OCI-LY1 (cell line): ENCODE measurements at regions not wholly inside any gene's neighbourhood (a gene's known extent, or its start where the extent isn't known, plus 50 kb on each side); places are given as distances from the start of the nearest gene placed in this dataset.

ENCODE experiments used
- H2AFZ ChIP-seq: fragments of 200-600 bp; sonication (generic), shearing (Covaris generic); 2 replicates; pipeline ENCODE4 v1.6.0; 2014; ENCODE audit warnings: antibody characterized with exemption, mild to moderate bottlenecking, low read length
- H3F3A ChIP-seq: fragments of 200-600 bp; sonication (generic), shearing (Covaris generic); 2 replicates; pipeline ENCODE4 v1.6.0; 2014; ENCODE audit warnings: mild to moderate bottlenecking, antibody characterized with exemption, low read length, moderate library complexity; ENCODE audit not compliant: insufficient read depth
- H3K27ac ChIP-seq: fragments of 200-600 bp; sonication (generic); 2 replicates; pipeline ENCODE4 v1.5.1; 2014; ENCODE audit warnings: low read length, mixed run types, mild to moderate bottlenecking, low read depth; ENCODE audit not compliant: poor library complexity, severe bottlenecking
- H3K27me3 ChIP-seq: fragments of 200-600 bp; sonication (generic); 2 replicates; pipeline ENCODE4 v1.6.0; 2014; ENCODE audit warnings: antibody characterized with exemption, mild to moderate bottlenecking, low read length, moderate library complexity; ENCODE audit not compliant: insufficient read depth
- H3K36me3 ChIP-seq: fragments of 200-600 bp; sonication (generic); 2 replicates; pipeline ENCODE4 v1.6.1; 2014; ENCODE audit warnings: mild to moderate bottlenecking, antibody characterized with exemption, low read length, moderate library complexity, mixed read lengths; ENCODE audit not compliant: insufficient read depth
- H3K4me1 ChIP-seq: fragments of 200-600 bp; sonication (generic); 2 replicates; pipeline ENCODE4 v1.5.1; 2014; ENCODE audit warnings: mild to moderate bottlenecking, low read length, moderate library complexity; ENCODE audit not compliant: insufficient read depth, severe bottlenecking
- H3K4me2 ChIP-seq: fragments of 200-600 bp; sonication (generic), shearing (Covaris generic); 2 replicates; pipeline ENCODE4 v1.6.1; 2014; ENCODE audit warnings: low read length
- H3K4me3 ChIP-seq: fragments of 200-600 bp; sonication (generic); 2 replicates; pipeline ENCODE4 v1.5.1; 2014; ENCODE audit warnings: low read length, low read depth, mild to moderate bottlenecking, mixed read lengths; ENCODE audit not compliant: poor library complexity, severe bottlenecking
- H3K79me2 ChIP-seq: fragments of 200-600 bp; shearing (Covaris generic); 2 replicates; pipeline ENCODE4 v1.6.1; 2016; ENCODE audit warnings: mixed run types, low read length, mixed read lengths; ENCODE audit not compliant: insufficient read depth
- H3K9ac ChIP-seq: fragments of 200-600 bp; sonication (generic), shearing (Covaris generic); 2 replicates; pipeline ENCODE4 v1.6.1; 2014; ENCODE audit warnings: mild to moderate bottlenecking, low read length, mixed read lengths
- H3K9me2 ChIP-seq: fragments of 200-600 bp; sonication (generic), shearing (Covaris generic); 2 replicates; pipeline ENCODE4 v1.6.1; 2014; ENCODE audit warnings: low read depth, mild to moderate bottlenecking, low read length, mixed read lengths
- H3K9me3 ChIP-seq: fragments of 200-600 bp; shearing (Covaris generic); 2 replicates; pipeline ENCODE4 v1.6.1; 2014; ENCODE audit warnings: low read length, mixed read lengths
- H4K20me1 ChIP-seq: fragments of 200-600 bp; sonication (generic), shearing (Covaris generic); 2 replicates; pipeline ENCODE4 v1.6.0; 2016; ENCODE audit warnings: mild to moderate bottlenecking, low read length; ENCODE audit not compliant: insufficient read depth
- EZH2 ChIP-seq: fragments of 200-600 bp; sonication (generic), shearing (Covaris generic); IDR thresholded peaks from 2 replicates; pipeline ENCODE4 v1.8.0; 2017; ENCODE audit warnings: borderline replicate concordance, mixed run types, mild to moderate bottlenecking, antibody characterized with exemption, low read length, moderate library complexity, mixed read lengths
- TF ChIP-seq, protein P1 (sequence below): fragments of 200-600 bp; sonication (generic), shearing (Covaris generic); IDR thresholded peaks from 2 replicates; pipeline ENCODE4 v1.5.1; 2017; ENCODE audit warnings: mild to moderate bottlenecking, antibody characterized with exemption, low read length, moderate library complexity, mixed read lengths

DNA sequence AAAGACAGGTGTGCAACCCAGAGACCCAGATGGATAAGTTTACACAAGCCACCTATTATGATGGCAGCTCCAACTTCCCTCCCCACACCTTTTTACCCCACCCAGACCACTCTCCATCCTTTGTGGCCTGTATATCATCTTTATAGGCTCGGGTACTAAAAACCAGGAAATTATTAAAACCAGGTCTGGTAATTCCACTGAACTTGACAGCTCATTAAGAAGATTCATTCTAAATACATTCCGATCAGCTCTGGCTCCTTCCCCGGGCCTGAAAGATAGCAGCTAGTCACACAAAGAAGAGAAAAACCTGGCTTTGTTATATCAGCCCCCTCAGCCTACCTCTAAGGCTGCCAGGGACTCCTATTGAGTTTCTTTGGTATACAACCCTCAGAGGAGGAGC lies 67.9 kb upstream of the API5 start:
- no peaks in the 10 kb centered on the region for H3K27me3 ChIP-seq
- no peak for TF ChIP-seq EZH2
- TF ChIP-seq, protein P1, sequence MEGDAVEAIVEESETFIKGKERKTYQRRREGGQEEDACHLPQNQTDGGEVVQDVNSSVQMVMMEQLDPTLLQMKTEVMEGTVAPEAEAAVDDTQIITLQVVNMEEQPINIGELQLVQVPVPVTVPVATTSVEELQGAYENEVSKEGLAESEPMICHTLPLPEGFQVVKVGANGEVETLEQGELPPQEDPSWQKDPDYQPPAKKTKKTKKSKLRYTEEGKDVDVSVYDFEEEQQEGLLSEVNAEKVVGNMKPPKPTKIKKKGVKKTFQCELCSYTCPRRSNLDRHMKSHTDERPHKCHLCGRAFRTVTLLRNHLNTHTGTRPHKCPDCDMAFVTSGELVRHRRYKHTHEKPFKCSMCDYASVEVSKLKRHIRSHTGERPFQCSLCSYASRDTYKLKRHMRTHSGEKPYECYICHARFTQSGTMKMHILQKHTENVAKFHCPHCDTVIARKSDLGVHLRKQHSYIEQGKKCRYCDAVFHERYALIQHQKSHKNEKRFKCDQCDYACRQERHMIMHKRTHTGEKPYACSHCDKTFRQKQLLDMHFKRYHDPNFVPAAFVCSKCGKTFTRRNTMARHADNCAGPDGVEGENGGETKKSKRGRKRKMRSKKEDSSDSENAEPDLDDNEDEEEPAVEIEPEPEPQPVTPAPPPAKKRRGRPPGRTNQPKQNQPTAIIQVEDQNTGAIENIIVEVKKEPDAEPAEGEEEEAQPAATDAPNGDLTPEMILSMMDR = no peak

DNA sequence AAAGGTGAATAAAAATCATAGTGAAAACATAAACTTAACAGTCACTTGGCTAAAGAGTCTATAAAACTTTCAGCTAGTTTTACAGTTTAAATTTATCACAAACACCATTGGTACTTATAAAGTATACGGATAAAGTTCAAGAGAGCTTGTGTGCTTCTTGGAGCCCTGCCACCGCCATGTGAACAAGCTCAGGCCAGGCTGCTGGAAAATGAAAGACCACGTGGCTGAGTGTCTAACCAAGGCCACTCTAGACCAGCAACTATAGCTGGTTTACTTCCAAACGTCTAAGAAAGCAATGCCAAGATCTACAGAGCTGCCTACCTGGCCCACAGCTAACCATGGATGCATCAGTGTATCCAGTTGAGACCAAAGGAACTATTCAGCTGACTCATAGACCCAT lies 66.3 kb upstream of the API5 start:
- Histone ChIP-seq H3K9me3 (no peaks in the 10 kb centered on the region), H2AFZ (no peak overlapping the region), H3F3A (no peaks in the 10 kb centered on the region), H3K9me2 (no peaks in the 10 kb centered on the region), H3K79me2 (no peaks in the 10 kb centered on the region), H4K20me1 (no peaks in the 10 kb centered on the region), H3K4me1 (no peaks in the 10 kb centered on the region), H3K27ac (no peak overlapping the region), H3K9ac (no peak overlapping the region), H3K36me3 (no peaks in the 10 kb centered on the region), H3K27me3 (no peaks in the 10 kb centered on the region), H3K4me3 (no peak overlapping the region), H3K4me2 (no peak overlapping the region)
- TF ChIP-seq EZH2 = no peak
- TF ChIP-seq, protein P1 = no peak

More for the DNA sequence above, 67.9 kb upstream of the API5 start:
- Histone ChIP-seq H2AFZ (no peak overlapping the region), H3F3A (no peaks in the 10 kb centered on the region), H4K20me1 (no peaks in the 10 kb centered on the region), H3K79me2 (no peaks in the 10 kb centered on the region), H3K27ac (no peak overlapping the region), H3K9ac (no peak overlapping the region), H3K9me3 (no peaks in the 10 kb centered on the region), H3K4me3 (no peak overlapping the region), H3K4me1 (no peaks in the 10 kb centered on the region), H3K4me2 (no peak overlapping the region), H3K36me3 (no peaks in the 10 kb centered on the region), H3K9me2 (no peaks in the 10 kb centered on the region)

DNA sequence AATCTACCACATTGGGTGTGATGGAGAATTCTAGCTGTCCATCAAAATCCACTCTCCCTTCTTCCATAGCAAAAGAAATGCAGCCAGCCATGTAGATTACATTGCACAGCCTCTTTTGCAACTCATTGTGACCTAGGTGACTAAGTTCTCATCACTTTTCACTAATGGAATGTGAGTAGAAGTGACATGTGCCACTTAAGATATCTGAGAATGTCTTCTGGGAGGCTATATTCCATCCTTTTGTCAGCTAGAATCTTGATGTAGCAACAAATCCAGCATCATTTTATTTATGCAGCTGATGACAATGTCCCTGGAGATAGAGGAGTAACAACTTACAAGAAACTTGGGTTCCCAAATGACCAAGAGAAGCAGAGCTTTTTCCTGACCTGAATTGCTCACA lies 61.5 kb upstream of the API5 start:
- Histone ChIP-seq H3K4me2 (no peak overlapping the region), H3K36me3 (no peaks in the 10 kb centered on the region), H4K20me1 (no peaks in the 10 kb centered on the region), H2AFZ (no peak overlapping the region), H3K79me2 (no peaks in the 10 kb centered on the region), H3K27ac (no peak overlapping the region), H3F3A (no peaks in the 10 kb centered on the region), H3K9ac (no peak overlapping the region), H3K27me3 (no peaks in the 10 kb centered on the region), H3K9me2 (no peaks in the 10 kb centered on the region), H3K4me1 (no peaks in the 10 kb centered on the region), H3K4me3 (no peak overlapping the region), H3K9me3 (no peaks in the 10 kb centered on the region)
- no peak for TF ChIP-seq EZH2
- TF ChIP-seq, protein P1 = no peak
